ENCODE measurements at regions not wholly inside any gene's neighbourhood (a gene's known extent, or its start where the extent isn't known, plus 50 kb on each side); places are given as distances from the start of the nearest gene placed in this dataset.
"Not testable (repeated sequence)": the region's sequence is repeated elsewhere in the genome, so short reads cannot be mapped to it uniquely, and the experiment has no call there.

GRCh38 chr5:15373151-15373550 is 126.8 kb upstream of the FBXL7 start:
- Histone ChIP-seq H3K4me1 (ENCODE audit: insufficient read depth, low read length) (no peaks in the 10 kb centered on the region), H3K9me3 (ENCODE audit: low read depth, low read length) (peaks cover 4% of the 10 kb centered on the region), H3K27me3 (ENCODE audit: insufficient read depth, low read length) (no peaks in the 10 kb centered on the region), H3K4me3 (ENCODE audit: low read length) (no peak overlapping the region)

- Histone ChIP-seq H3K27me3 (ENCODE audit: insufficient read depth, low read length) (no peaks in the 10 kb centered on the region), H3K9me3 (ENCODE audit: low read depth, low read length) (no peaks in the 10 kb centered on the region), H3K4me3 (ENCODE audit: low read length) (no peak overlapping the region), H3K4me1 (ENCODE audit: insufficient read depth, low read length) (no peaks in the 10 kb centered on the region)
Measured at GRCh38 chr5:15371184-15371583, 128.8 kb upstream of the FBXL7 start.

GRCh38 chr5:15368835-15369234 is 131.1 kb upstream of the FBXL7 start:
- Histone ChIP-seq H3K4me1 (ENCODE audit: insufficient read depth, low read length) (no peaks in the 10 kb centered on the region), H3K4me3 (ENCODE audit: low read length) (no peak overlapping the region), H3K9me3 (ENCODE audit: low read depth, low read length) (no peaks in the 10 kb centered on the region), H3K27me3 (ENCODE audit: insufficient read depth, low read length) (no peaks in the 10 kb centered on the region)

GRCh38 chr5:15367489-15367888 is 132.5 kb upstream of the FBXL7 start:
- Histone ChIP-seq H3K9me3 (ENCODE audit: low read depth, low read length) (no peaks in the 10 kb centered on the region), H3K4me3 (ENCODE audit: low read length) (no peak overlapping the region), H3K4me1 (ENCODE audit: insufficient read depth, low read length) (no peaks in the 10 kb centered on the region), H3K27me3 (ENCODE audit: insufficient read depth, low read length) (no peaks in the 10 kb centered on the region)

GRCh38 chr5:15366676-15367391 is 133.1 kb upstream of the FBXL7 start:
- Histone ChIP-seq H3K4me3 (ENCODE audit: low read length) (no peak overlapping the region), H3K4me1 (ENCODE audit: insufficient read depth, low read length) (no peaks in the 10 kb centered on the region), H3K27me3 (ENCODE audit: insufficient read depth, low read length) (no peaks in the 10 kb centered on the region), H3K9me3 (ENCODE audit: low read depth, low read length) (no peaks in the 10 kb centered on the region)

GRCh38 chr5:15365070-15365469 is 134.9 kb upstream of the FBXL7 start:
- Histone ChIP-seq H3K27me3 (ENCODE audit: insufficient read depth, low read length) (no peaks in the 10 kb centered on the region), H3K9me3 (ENCODE audit: low read depth, low read length) (no peaks in the 10 kb centered on the region), H3K4me3 (ENCODE audit: low read length) (no peak overlapping the region), H3K4me1 (ENCODE audit: insufficient read depth, low read length) (no peaks in the 10 kb centered on the region)

- Histone ChIP-seq H3K27me3 (ENCODE audit: insufficient read depth, low read length) (no peaks in the 10 kb centered on the region), H3K9me3 (ENCODE audit: low read depth, low read length) (no peaks in the 10 kb centered on the region), H3K4me1 (ENCODE audit: insufficient read depth, low read length) (no peaks in the 10 kb centered on the region), H3K4me3 (ENCODE audit: low read length) (no peak overlapping the region)
Measured at GRCh38 chr5:15363601-15364000, 136.4 kb upstream of the FBXL7 start.

- not testable (repeated sequence) for H3K27me3 ChIP-seq (ENCODE audit: insufficient read depth, low read length); H3K9me3 ChIP-seq (ENCODE audit: low read depth, low read length); H3K4me3 ChIP-seq (ENCODE audit: low read length); H3K4me1 ChIP-seq (ENCODE audit: insufficient read depth, low read length)
Measured at GRCh38 chr5:15357092-15357453, 142.9 kb upstream of the FBXL7 start.

- H3K9me3 ChIP-seq (ENCODE audit: low read depth, low read length); H3K4me1 ChIP-seq (ENCODE audit: insufficient read depth, low read length); H3K27me3 ChIP-seq (ENCODE audit: insufficient read depth, low read length); H3K4me3 ChIP-seq (ENCODE audit: low read length): not testable (repeated sequence)
Measured at GRCh38 chr5:15356308-15357091, 143.5 kb upstream of the FBXL7 start.

- H3K4me1 ChIP-seq (ENCODE audit: insufficient read depth, low read length), result no peaks in the 10 kb centered on the region
- H3K4me3 ChIP-seq (ENCODE audit: low read length), result no peak overlapping the region
- H3K27me3 ChIP-seq (ENCODE audit: insufficient read depth, low read length), result no peaks in the 10 kb centered on the region
Measured at GRCh38 chr5:15354021-15354420, 146.0 kb upstream of the FBXL7 start.

GRCh38 chr5:15353086-15353645 is 146.8 kb upstream of the FBXL7 start:
- no peak overlapping the region for H3K4me3 ChIP-seq (ENCODE audit: low read length)
- H3K27me3 ChIP-seq (ENCODE audit: insufficient read depth, low read length), result no peaks in the 10 kb centered on the region
- no peaks in the 10 kb centered on the region for H3K9me3 ChIP-seq (ENCODE audit: low read depth, low read length)
- no peaks in the 10 kb centered on the region for H3K4me1 ChIP-seq (ENCODE audit: insufficient read depth, low read length)

More at GRCh38 chr5:15354021-15354420, 146.0 kb upstream of the FBXL7 start:
- no peaks in the 10 kb centered on the region for H3K9me3 ChIP-seq (ENCODE audit: low read depth, low read length)

- H3K4me3 ChIP-seq (ENCODE audit: low read length), result no peak overlapping the region
- no peaks in the 10 kb centered on the region for H3K4me1 ChIP-seq (ENCODE audit: insufficient read depth, low read length)
- H3K27me3 ChIP-seq (ENCODE audit: insufficient read depth, low read length), result no peaks in the 10 kb centered on the region
- no peaks in the 10 kb centered on the region for H3K9me3 ChIP-seq (ENCODE audit: low read depth, low read length)
Measured at GRCh38 chr5:15350614-15351013, 149.4 kb upstream of the FBXL7 start.

- no peaks in the 10 kb centered on the region for H3K4me1 ChIP-seq (ENCODE audit: insufficient read depth, low read length)
- H3K4me3 ChIP-seq (ENCODE audit: low read length), result no peak overlapping the region
- H3K27me3 ChIP-seq (ENCODE audit: insufficient read depth, low read length), result no peaks in the 10 kb centered on the region
- H3K9me3 ChIP-seq (ENCODE audit: low read depth, low read length), result no peaks in the 10 kb centered on the region
Measured at GRCh38 chr5:15346738-15347137, 153.2 kb upstream of the FBXL7 start.

- Histone ChIP-seq H3K4me3 (ENCODE audit: low read length) (no peak overlapping the region), H3K4me1 (ENCODE audit: insufficient read depth, low read length) (no peaks in the 10 kb centered on the region), H3K9me3 (ENCODE audit: low read depth, low read length) (no peaks in the 10 kb centered on the region), H3K27me3 (ENCODE audit: insufficient read depth, low read length) (no peaks in the 10 kb centered on the region)
Measured at GRCh38 chr5:15344954-15345353, 155.0 kb upstream of the FBXL7 start.

- H3K27me3 ChIP-seq (ENCODE audit: insufficient read depth, low read length), result no peaks in the 10 kb centered on the region
- H3K4me3 ChIP-seq (ENCODE audit: low read length), result no peak overlapping the region
- no peaks in the 10 kb centered on the region for H3K4me1 ChIP-seq (ENCODE audit: insufficient read depth, low read length)
- H3K9me3 ChIP-seq (ENCODE audit: low read depth, low read length), result no peaks in the 10 kb centered on the region
Measured at GRCh38 chr5:15338546-15338945, 161.4 kb upstream of the FBXL7 start.
